ENCODE measurements at regions not wholly inside any gene's neighbourhood (a gene's known extent, or its start where the extent isn't known, plus 50 kb on each side); places are given as distances from the start of the nearest gene placed in this dataset.

DNA sequence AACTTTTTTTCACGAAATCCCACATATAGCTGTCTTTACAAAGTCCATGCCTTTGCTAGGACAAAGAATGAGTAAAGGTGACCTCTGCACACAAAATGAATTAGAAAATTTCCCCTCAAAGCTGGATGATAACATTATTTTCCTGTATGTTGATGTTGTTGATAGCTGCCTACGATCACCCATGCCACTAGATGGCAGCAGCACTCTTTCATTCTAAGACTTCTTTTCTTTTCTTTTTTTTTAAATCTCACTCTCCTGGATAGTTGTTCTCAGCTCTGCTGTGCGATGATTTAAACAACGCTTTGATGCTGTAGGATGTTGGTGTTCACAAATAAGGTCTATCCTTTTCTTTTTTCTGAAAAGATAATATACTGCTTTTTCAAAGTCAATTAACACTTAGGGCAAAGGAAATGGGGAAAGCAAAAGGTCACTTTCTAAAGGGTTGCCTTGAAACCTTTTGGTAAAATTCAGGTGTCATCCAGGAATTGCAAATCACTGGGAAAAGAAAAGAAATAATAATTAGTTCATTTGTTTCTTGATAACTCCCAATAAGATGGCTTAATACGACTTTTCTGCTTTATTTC is 266.8 kb downstream of the C4orf33 start:
- Histone ChIP-seq H3K4me1 (ENCODE audit: control insufficient read depth in 5 of 5, insufficient read depth in 5 of 5, low read length in 5 of 5) (peaks cover 0 to 5% (median 3%) of the 10 kb centered on the region in 5 donors), H3K4me3 (no peak overlapping the region), H3K27ac (ENCODE audit: low read depth in 1 of 2, low read length in 1 of 2) (no peak overlapping the region), H3K9ac (ENCODE audit: insufficient read depth in 1 of 2, low read length in 2 of 2) (no peak overlapping the region), H3K9me3 (ENCODE audit: control insufficient read depth in 4 of 4, insufficient read depth in 3 of 4, low read length in 3 of 4) (no peaks in the 10 kb centered on the region), H3K36me3 (ENCODE audit: control insufficient read depth in 4 of 4, insufficient read depth in 4 of 4, low read length in 4 of 4) (no peaks in the 10 kb centered on the region), H3K27me3 (ENCODE audit: control insufficient read depth in 3 of 3, insufficient read depth in 3 of 3, low read length in 2 of 3) (no peaks in the 10 kb centered on the region)
- 13 to 17% methylated on average over 5 of the region's 5 CpGs for WGBS, 2 donors
- peak; percentile 63 for TF ChIP-seq CTCF (IDR thresholded peaks at IDR 0.05; ENCODE audit: control extremely low read depth, extremely low read depth)
- DNase-seq (peak; percentile 66 to 91 (median 85)), ATAC-seq (ENCODE audit: insufficient read depth, low FRiP score) (no peak)

DNA sequence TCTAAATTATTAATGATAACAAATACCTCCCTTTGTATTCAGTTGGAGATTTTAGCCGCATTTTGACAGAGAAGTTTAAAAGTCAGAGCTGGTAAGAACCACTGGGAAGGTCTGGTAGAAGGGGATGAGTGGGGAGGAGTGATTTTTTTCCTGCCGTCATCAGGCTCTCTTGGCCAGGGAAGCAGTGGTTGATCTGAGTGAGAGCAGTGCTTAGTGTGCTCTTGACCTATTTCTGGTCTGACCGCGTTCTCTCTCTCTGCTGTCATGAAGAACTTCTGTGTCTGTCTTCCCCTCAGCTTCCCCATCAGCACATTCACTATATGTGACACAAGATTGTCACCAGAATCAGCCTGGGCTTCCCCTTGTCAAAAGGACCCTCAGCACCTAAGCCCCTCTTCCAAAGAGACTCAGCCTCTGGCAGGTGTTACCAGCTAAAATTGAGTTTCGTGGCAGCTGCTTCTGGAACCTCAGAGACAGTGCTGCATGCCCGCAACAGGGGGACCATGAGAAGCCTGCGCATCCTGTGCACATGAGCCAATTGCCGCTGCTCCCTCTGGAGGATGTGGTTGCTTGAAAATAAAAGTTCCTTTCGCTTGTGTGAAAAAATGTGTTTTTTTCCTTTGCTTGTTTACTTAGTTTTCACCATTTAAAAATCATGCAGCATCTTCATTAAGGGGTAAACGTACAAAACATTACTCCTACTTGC is 268.9 kb downstream of the C4orf33 start:
- H3K4me3 ChIP-seq, result no peak overlapping the region
- no peak overlapping the region for H3K9ac ChIP-seq (ENCODE audit: insufficient read depth in 1 of 2, low read length in 2 of 2)
- TF ChIP-seq CTCF (IDR thresholded peaks at IDR 0.05; ENCODE audit: control extremely low read depth, extremely low read depth), result no peak
- no peaks in the 10 kb centered on the region for H3K27me3 ChIP-seq (ENCODE audit: control insufficient read depth in 3 of 3, insufficient read depth in 3 of 3, low read length in 2 of 3)
- H3K36me3 ChIP-seq (ENCODE audit: control insufficient read depth in 4 of 4, insufficient read depth in 4 of 4, low read length in 4 of 4), result no peaks in the 10 kb centered on the region
- DNase-seq, result no peak
- ATAC-seq (ENCODE audit: insufficient read depth, low FRiP score), result no peak
- H3K4me1 ChIP-seq (ENCODE audit: control insufficient read depth in 5 of 5, insufficient read depth in 5 of 5, low read length in 5 of 5), result no peaks in the 10 kb centered on the region
- no peaks in the 10 kb centered on the region for H3K9me3 ChIP-seq (ENCODE audit: control insufficient read depth in 4 of 4, insufficient read depth in 3 of 4, low read length in 3 of 4)
- 79 to 88% methylated on average over 10 of the region's 10 CpGs for WGBS, 2 donors
- no peak overlapping the region for H3K27ac ChIP-seq (ENCODE audit: low read depth in 1 of 2, low read length in 1 of 2)

DNA sequence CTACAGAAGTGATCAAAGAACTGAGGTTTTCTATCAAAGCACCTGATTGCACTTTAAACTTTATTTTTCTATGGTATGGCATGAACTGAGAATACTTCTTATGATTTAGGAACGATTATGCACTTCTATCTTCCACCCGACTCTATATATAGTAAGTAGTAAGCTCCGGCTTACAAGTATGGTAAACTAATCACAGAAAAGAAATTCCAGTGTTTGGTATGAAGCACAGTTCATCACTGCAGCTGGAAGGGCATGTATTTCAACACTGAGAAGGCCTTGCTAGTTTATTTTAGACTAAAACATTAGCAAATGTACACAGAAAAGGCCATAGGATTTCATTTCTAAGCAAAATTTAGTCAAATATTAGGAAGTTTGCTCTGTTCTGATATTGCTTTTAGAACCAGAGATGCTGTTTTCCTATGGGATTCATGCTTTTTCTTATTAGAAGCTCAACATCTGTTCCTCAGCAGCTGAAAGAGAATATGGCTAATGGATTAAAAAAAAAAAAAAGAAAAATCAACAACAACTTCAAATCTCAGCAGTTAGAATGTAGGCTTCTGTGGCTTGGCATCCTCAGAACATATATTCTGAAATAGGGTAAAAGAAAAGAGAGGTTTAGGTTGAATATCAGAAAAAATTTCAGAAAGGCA is 273.5 kb downstream of the C4orf33 start:
- WGBS, 2 donors, result 82 to 83% methylated on average over 3 of the region's 3 CpGs
- no peak for TF ChIP-seq CTCF (IDR thresholded peaks at IDR 0.05; ENCODE audit: control extremely low read depth, extremely low read depth)
- H3K9me3 ChIP-seq (ENCODE audit: control insufficient read depth in 4 of 4, insufficient read depth in 3 of 4, low read length in 3 of 4), result no peaks in the 10 kb centered on the region
- H3K4me3 ChIP-seq, result no peak overlapping the region
- H3K4me1 ChIP-seq (ENCODE audit: control insufficient read depth in 5 of 5, insufficient read depth in 5 of 5, low read length in 5 of 5), result no peaks in the 10 kb centered on the region
- peak in 1 of 3 donors; percentile 40 for DNase-seq
- no peak overlapping the region for H3K9ac ChIP-seq (ENCODE audit: insufficient read depth in 1 of 2, low read length in 2 of 2)
- H3K36me3 ChIP-seq (ENCODE audit: control insufficient read depth in 4 of 4, insufficient read depth in 4 of 4, low read length in 4 of 4), result no peaks in the 10 kb centered on the region
- ATAC-seq (ENCODE audit: insufficient read depth, low FRiP score), result no peak
- H3K27ac ChIP-seq (ENCODE audit: low read depth in 1 of 2, low read length in 1 of 2), result no peak overlapping the region
- no peaks in the 10 kb centered on the region for H3K27me3 ChIP-seq (ENCODE audit: control insufficient read depth in 3 of 3, insufficient read depth in 3 of 3, low read length in 2 of 3)

Data from lung (tissue), 11 donors.